Left forelimb (tissue), 1 donor: ENCODE measurements at regions not wholly inside any gene's neighbourhood (a gene's known extent, or its start where the extent isn't known, plus 50 kb on each side); places are given as distances from the start of the nearest gene placed in this dataset.

Source experiments
- DNase-seq: peaks from one replicate; pipeline ENCODE4 v3.0.0-alpha.2; 2018; ENCODE audit warnings: low spot score

DNA sequence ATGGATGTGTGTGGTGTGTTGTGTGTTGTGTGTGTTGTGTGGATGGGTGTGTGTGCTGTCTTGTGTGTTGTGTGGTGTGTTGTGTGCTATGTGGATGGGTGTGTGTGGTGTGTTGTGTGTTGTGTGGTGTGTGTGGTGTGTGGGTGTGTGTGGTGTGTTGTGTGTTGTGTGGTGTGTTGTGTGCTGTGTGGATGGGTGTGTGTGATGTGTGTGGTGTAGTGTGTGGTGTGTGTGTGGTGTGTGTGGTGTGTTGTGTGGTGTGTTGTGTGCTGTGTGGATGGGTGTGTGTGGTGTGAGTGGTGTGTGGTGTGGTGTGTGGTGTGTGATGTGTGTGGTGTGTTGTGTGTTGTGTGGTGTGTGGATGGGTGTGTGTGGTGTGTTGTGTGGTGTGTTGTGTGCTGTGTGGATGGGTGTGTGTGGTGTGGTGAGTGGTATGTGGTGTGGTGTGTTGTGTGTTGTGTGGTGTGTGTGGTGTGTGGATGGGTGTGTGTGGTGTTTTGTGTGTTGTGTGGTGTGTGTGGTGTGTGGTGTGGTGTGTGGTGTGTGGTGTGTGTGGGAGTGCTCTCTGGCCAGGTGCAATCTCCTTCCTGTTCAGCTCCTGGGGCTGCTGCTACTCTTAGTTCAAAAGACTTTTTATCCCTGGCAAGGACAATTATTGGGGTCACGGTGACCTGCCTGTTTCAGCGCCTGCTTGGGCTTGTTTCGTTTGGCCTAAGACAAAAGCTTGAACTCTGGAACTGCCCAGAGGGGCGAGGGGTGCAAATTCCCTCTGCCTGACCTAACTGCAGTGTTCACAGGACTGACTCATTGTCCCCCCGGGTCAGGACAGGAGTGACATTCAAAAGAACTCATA is 101.1 kb downstream of the UBIAD1 start:
- no peak for DNase-seq

DNA sequence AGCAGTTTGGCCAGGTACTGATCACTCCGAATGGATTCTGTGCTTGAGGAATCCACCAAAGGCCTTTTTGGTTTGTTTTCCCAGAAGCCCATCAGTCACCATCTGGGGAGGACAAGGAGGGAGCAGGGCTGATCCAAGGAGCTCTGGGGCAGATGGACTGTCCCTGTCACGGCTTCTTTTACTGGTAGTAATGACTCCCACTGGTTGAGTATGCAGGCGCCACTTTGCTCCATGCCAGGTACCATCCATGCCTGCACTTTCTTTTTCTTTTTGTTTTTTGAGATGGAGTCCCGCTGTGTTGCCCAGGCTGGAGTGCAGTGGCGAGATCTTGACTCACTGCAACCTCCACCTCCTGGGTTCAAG is 101.7 kb downstream of the UBIAD1 start:
- DNase-seq = no peak

DNA sequence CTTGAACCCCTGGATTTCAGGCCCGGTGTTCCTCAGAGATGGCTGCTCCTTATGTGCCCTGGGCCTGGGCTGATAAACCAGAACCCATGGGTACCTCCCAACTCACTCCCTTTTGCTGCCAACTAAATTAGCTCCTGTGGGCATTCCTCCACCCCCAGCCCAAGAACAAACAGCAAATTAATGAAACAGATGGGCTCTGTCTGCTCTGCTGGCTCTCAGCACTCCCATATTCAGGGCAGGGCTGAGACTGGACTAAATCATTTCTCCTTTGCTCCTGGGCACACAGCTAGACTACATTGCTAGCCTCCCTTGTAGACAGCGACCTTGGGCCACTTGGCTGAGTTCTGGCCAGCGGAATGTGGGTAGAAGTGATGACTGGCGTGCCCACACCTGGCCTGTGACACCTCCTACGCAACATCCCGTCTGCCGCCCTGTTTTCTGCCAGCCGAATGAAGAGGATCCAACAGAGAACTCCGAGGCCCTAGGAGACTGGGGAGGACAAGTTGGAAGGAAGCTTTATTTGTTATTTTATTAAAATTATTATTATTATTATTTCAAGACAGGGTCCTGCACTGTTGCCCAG is 101.9 kb upstream of the DISP3 start:
- no peak for DNase-seq

DNA sequence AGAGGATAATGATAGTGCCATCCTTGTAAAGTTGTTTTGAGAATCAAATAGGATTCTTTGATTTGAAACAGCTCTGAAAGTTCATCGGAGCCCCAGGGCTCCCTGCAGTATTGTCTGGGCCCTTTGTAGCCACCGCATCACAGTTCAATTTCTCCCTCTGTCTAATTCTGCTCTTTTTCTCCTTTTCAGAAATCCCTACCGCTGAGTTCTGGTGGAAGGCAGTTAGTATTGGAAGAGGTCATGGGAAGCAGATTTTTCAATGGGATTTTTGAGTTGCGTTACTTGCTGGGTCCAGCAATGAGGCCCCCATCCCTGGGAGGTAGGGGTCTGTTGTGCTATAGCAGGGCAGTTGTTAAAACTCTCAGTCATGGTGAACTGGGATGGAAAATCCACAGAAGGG is 101.0 kb upstream of the DISP3 start:
- no peak for DNase-seq

DNA sequence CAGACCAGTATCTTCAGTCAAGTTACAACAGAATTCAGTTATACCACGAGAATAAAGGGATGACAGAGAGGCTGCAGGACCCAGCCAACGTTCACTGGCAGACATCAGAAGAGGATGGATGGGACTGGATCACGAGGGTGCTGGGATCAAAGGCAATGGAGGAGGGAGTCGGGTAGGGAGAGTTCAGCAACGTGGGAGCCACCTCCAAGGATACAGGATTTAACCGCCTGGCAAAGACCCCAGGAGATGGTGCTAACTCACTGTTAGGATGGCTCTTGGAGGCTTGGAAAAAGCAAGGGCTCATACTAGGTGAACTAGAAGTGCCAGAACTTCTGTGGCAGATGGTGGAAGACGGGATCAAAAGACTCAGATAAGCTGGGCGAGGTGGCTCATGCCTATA is 99.1 kb upstream of the DISP3 start:
- DNase-seq = no peak

DNA sequence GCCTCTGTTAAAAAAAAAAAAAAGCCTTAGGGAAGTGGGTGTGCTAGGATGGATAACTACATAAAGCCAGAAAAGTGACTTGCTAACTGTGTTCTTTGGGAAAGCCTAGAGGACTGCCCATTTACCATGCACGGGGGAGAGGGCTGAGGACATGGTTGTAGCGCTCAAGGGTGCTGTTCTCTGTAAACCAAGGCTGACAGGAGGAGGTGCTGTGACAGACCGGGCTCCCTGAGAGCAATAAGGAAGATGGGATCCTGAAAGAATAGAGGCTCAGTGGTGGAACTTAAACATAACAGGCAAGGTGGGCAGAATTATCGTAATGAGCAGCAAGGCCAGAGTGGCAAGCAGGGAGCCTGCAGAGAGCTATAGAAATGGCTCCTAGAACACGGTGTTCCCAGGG is 98.5 kb upstream of the DISP3 start:
- no peak for DNase-seq

DNA sequence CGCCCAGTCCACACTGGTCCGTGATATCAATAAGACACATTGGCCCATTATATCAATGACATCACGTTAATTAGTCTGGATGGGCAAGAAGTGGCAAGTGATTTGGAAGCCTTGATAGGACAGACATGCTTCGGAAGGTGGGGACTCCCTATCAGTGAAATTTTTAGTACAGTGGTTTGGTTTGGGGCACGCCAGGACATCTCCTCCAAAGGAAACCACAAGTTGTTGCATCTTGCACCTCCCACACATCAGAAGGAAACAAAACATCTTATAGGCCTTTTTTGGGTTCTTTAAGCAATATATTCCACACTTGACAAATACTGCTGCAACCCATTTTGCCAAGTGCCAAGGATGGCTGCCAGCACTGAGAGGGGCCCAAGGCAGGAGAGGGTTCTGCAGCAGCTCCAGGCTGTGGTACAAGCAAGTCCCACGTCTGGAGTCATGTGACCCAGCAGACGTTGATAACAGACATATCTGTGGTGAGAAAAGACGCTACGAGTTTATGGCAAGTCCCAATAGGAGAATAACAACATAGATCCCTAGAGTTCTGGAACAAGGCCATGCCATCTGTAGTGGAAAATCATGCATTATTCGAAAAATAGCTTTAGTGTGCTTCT is 95.3 kb upstream of the DISP3 start:
- no peak for DNase-seq

DNA sequence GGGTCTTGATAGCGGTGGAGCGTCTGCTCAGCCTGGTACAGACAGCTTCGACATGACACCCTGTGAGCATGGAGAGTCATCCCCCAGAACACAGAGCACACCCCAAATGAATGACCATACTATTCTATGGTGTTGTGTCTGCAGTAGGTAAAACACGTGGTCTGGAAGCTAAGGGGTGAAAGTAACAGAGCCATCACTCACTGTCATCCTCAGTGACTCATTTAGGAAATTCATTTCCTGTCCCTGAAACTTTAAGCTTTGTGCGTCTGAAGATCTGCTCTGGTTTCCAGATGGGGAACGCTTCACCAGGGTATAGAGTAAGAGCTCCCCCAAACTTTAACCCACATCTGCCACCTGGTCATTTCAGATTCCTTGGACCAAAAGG is 94.8 kb upstream of the DISP3 start:
- no peak for DNase-seq

DNA sequence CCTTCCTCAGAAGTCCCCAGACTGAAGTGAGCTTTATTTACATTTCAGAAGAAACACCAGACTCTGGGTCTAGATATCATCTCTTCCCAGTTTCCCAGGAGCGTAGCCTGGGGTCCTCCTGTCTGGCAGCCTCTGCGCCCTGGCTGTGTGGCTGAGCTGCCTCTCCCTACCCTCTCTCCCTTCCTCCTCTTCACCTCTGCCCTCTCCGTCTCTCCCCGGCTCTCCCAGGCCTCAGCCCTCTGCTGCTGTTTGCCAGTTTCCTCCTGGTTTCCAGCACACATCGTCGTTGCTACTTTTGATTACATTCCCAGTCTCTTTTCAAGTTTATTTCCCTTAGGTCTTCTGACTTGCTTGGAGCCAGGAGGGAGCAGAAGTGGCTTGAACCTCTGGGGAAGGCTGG is 91.1 kb upstream of the DISP3 start:
- DNase-seq = no peak

DNA sequence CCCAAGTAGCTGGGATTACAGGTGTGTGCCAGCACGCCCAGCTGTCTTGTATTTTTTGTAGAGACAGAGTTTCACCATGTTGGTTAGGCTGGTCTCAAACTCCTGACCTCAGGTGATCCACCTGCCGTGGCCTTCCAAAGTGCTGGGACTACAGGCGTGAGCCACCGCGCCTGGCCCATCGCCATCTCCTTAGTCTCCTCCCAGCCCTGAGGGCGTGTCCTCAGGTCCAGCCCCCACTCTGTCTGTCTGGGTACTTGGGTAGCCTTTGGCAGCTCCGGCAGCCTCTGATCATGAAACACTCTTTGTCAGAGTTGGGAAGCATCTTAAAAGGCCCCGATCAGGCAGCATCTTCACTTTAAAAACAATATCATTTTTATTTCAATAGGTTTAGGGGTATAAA is 90.3 kb upstream of the DISP3 start:
- DNase-seq = no peak

DNA sequence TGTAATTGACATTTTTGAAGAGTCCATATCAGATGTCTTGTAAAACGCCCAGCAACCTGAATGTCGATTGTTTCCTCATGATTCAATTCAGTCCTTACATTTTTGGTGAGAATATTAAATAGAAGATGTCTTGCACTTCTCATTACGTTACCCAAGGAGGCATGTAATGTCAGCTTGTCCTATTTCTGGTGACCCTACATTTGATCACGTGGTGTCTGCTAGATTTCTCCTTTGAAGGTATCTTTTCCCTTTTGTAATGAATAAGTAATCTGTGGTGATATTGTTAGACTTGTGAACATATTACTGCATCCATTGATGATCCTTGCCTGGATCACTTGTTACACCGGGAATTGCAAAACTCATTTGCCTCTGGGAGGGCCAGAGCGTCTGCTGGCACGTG is 87.6 kb upstream of the DISP3 start:
- DNase-seq = no peak

DNA sequence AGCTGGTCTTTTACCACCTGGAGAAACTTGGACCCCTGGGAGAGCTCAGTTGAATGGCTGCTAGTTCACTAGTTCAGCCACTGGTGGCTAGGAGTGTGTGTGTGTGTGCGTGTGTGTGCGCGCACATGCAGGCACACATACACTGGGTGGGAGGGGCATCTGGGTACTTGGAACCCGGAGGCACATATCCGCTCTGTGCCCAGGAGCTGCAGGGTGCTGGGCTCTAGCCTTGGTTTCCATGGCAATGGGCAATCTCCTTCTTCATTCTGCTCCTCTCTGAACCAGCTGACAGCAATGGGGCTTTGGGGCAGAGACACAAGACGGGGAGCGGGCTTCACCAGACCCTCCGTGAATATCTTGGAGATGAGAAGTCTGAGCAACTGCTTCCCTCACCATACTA is 87.1 kb upstream of the DISP3 start:
- DNase-seq = no peak

DNA sequence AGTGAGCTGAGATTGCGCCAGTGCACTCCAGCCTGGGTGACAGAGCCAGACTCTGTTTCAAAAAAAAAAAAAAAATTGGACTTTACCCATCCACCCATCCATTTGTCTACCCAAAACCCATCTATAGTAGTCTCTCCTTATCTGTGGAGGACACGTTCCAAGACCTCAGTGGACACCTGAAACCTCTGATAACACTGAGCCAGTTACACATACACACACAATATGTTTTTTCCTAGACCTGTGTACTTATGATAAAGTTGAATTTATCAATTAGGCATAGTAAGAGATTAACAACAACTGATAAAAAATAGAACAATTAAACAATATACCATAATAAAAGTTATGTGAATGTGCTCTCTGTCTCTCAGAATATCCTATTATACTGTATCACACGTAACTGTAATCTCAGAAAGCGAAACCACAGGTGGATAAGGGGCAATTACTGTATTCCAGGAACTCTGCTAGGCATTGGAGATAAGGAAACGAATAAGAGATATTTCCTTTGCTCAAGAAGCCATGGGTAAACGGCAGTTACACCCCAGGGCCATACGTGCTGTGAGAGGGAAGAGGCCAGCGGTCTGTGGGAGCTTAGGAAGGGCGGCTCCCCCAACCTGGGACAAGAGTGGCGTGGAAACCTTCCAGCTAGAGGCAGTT is 84.2 kb upstream of the DISP3 start:
- no peak for DNase-seq

DNA sequence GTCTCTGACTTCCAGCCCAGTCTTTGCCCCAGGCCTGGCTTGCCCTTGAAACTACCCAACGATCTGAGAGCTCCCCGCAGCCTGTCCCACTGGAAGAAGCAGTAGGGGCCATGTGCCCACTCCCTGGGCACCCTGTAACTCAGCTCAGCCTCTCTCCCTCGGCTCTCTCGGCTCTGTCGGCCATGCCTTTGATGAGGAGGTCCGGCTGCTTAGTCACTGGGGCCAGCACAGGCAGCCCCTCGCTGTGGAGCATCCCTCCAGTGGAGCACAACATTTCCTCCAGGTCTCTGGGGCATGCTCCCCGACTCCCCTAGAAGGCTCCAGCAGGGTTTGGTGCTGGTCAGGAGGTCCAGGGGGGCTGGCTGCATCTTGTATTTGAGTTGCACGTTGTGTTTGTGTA is 83.3 kb upstream of the DISP3 start:
- no peak for DNase-seq

DNA sequence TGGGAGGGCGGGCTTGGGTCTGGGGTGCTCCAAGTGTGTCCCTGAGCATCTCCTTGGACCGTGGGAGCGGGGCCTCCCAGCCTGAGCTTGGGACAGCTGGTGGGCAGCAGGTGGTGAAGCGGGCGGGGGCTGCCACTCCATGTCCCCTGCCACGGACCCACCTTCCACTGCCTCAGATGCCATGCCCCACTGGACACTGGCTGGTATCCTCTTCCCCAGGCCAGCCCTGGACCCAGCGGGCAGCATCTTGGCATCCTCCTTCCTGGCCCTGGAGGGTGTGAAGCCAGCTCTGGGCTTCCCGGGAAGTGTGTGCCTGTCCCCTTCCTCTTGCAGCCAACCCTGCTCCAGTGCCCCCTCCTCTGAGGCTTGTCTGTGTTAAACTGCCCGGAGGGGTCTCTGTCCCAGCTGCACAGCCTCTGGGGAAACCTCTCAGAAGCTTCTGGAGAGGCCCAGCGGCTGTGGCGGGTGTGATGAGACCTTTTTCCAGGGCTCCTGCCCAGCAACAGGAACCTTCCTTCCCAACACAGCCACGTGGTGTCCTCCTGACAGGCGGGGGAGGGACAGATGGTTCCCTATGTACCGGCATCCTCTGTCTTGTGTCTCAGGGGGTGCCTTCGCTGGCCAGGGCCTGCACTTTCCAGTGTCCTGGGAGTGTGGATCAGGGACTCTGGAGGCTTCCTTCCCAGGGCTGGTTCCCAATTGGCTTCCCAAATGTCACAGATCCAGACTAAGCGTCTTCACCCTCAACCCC is 81.6 kb upstream of the DISP3 start:
- DNase-seq = no peak

DNA sequence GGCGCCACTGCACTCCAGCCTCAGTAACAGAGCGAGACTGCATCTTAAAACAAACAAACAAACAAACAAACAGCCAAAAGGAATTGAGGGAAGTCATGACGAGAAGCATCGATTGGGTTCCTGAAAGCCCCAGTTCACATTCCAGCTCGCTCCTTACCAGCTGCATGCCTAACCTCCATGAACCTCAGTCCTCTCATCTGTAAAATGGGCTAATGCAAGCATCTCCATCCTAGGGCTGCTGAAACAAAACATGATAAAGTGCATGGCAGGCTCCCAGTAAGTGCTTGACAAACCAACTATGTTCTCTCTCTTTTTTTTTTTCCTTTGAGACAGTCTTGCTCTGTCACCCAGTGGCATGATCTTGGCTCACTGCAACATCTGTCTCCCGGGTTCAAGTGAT is 79.7 kb upstream of the DISP3 start:
- no peak for DNase-seq

DNA sequence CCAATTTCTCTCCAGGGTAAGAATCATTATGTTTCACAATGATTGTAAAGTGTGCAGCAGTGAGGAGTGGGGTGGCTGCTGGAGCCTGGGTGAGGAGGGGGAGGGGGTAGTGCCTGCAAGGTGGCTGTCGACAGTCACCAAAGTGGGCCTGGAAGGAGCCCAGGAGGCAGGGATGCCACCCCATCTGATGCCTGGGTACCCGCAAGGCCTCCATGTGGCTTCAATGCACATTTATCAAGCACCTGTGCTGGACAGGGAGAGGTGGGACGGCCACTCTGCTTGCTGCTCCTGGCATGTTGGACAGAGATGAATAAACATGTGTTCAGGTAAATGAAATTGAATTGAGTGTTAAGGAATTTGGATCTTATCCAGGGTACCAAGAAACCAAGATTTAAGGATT is 78.8 kb upstream of the DISP3 start:
- no peak for DNase-seq

DNA sequence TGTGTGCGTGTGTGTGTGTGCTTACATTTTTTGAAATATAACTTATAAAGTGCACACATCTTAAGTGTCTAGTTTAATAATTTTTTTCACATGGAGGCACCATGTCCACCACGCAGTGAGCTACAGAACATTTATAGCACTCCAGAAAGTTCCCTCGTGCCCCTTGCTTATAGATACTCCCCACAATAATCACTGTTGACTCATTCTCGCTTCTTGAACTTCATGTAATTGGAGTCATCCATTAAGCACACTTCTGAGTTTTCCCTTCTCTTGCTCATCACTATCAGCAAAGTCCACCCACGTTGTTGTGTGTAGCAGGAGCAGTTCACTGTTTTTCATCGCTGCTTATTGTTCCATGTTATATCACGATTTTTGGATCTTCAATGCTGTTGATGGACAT is 78.4 kb upstream of the DISP3 start:
- DNase-seq = no peak

DNA sequence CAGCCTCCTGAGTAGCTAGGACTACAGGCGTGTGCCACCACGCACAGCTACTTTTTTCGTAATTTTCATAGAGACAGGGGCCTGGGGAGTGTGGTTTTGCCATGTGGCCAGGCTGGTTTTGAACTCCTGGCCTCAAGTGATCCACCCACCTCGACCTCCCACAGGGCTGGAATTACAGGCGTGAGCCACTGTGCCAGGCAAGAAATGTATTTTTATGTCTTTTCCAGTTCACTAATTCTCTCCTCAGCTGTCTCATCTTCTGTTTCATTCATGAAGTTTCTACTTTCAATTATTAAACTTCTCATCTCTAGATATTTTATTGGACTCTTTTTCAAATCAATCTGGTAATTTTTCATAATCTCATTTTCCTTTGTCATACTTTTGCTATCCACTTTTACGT is 72.1 kb upstream of the DISP3 start:
- no peak for DNase-seq

DNA sequence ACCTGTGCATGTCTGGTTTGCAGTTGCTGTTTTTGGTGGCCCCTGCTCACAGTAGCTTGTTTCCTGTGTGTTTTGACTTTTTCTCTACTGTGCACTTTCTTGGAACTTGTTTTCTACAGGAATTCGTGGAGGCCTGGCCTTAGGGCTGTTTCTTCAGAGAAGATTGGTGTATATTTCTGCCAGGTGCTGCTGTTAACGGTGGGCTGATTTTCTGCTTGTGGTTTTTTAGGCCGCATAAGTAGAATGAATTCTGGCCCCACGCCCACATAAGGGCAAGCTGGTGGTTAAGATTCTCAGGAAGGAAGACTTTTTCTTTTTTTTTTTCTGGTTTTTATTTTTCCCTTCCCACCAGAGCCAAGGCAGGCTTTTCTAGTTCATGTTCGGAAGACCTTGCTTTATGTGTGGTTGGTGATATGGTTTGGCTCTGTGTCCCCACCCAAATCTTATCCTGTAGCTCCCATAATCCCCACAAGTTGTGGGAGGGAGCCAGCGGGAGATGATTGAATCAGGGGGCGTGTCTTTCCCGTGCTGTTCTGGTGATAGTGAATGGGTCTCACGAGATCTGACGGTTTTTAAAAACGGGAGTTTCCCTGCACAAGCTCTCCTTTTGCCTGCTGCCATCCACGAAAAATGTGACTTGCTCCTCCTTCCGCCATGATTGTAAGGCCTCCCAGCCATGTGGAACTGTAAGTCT is 71.5 kb upstream of the DISP3 start:
- DNase-seq = no peak

DNA sequence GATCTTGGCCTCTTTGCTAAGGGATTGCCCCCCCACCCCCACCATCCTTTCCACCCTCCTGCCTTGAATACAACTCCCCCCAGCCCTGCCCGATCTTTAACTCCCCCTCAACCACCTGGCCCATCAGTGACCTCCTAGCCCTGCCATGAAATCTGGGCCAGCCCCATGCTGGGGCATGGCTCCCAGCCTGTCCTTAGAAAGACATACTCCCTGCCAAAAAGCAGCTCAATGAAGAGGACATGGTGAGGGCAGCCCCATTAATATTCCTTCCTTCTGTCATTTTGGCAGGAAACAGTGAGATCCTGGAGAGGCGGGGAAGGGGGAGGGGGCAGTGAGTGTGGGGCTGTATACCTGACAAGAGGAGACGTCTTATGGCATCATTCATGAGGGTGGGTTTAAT is 66.8 kb upstream of the DISP3 start:
- no peak for DNase-seq

DNA sequence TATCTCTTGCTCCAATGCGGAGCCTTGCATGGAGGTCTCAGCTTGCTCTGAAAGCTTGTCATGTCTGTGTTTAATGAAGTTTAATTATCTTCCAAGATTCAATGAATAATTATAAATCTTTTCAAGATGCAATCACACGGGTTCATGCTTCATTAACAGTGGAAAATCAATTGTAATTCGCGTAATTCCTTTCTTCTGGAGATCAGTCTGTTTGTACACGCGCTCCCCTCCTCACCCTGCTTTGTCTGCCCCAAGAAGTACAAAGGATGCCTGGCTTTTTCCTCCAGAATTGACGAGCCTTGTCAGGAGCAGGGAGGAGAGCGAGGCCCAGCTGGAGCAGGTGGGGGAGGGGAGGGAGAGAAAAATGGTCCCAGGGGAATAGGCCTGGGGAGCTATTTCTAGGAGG is 65.0 kb upstream of the DISP3 start:
- DNase-seq = no peak
